ENCODE measurements at regions not wholly inside any gene's neighbourhood (a gene's known extent, or its start where the extent isn't known, plus 50 kb on each side); places are given as distances from the start of the nearest gene placed in this dataset.
A peak's percentile ranks its signal among the peaks of the same experiment; 100 is the strongest.
"Not testable (repeated sequence)": the region's sequence is repeated elsewhere in the genome, so short reads cannot be mapped to it uniquely, and the experiment has no call there.

DNA sequence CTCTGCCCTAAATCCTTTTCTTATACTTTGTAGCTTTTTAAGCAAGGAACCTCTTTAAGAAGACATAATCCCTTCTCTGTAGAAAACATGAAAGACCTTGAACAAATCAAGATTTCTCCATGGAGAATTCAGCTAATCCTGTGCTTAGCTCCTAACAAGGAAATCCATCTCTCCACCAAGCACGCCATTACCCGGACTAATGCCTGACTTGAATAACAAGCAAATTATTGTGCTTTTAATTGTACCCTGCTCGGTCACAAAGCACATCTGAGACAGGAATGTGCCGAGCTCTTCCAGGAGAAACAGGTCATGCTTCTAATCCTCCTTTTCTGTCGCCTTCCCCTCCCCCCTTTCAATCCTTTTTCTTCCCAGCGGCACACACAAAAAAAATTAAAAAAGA lies 141.3 kb downstream of the PSAT1 start:
- no peak for DNase-seq (ENCODE audit: low read depth, low spot score)

- DNase-seq (ENCODE audit: low read depth, low spot score), result no peak
Observed at GRCh38 chr9:78438780-78439179, 141.9 kb downstream of the PSAT1 start.

GRCh38 chr9:78439190-78439865 lies 142.4 kb downstream of the PSAT1 start:
- peak; percentile 33 for DNase-seq (ENCODE audit: low read depth, low spot score)

DNA sequence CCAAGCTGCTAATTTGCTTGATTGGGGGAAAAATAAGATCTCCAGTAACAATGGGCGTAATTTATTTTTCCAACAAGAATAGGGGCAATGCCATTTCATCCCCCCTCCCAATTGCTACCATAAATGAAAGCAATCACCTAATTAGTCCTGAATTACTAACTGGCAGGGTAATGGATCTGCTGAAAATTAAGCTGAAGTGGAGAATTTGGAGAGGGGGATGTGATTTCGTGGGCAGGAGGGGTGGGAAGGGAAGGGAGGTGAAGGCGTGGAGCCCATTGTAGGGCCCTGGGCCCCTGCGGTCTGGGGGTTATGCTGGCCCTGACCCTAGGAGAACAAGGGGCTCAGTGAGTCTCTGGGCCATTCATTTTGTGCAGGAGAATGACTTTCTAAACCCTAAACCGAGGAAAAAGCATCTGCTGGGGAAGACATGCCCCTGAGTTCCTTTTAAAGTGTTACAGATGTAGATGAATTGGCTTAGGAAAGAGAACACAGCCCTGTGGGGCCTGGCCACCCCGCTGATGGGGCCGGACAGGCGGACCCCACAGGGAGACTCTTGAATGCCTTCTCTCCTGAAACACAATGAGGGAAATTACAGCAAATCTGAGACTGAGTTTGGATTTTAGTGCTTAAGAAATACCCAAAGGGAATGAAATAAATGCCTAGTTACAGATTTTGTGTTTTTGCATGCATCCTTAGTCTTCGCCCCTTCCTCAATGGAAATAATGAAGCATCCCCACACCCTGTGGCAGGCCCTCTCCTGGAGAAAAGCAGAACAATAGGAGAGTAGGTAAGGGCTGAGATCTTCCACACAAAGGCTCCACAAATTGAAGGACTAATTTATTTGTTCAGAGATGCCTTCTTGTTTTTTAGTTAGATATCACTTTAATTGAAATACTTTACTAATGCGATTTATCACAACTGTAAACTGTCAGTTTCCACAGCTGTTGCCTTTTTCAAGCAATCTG lies 143.2 kb downstream of the PSAT1 start:
- no peak for DNase-seq (ENCODE audit: low read depth, low spot score)

DNA sequence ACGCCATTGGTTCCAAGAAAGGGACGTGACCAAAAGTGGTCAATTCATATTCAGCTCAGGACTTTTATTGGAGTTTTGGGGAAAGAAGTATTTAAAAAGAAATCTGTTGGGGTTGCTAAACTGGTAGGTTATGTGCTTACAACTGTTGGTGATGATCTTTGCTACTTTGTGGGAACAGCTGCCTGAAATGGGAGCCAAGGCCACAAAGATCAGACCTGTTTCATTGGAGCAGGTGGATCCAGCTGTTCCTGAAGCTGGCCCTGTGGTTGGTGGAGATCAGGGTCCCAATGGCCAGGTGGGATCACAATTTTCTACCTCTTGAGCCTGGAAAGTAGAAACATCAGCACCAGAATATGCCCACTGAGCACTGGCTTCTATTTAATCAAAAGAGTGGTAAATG lies 144.5 kb downstream of the PSAT1 start:
- no peak for DNase-seq (ENCODE audit: low read depth, low spot score)

DNA sequence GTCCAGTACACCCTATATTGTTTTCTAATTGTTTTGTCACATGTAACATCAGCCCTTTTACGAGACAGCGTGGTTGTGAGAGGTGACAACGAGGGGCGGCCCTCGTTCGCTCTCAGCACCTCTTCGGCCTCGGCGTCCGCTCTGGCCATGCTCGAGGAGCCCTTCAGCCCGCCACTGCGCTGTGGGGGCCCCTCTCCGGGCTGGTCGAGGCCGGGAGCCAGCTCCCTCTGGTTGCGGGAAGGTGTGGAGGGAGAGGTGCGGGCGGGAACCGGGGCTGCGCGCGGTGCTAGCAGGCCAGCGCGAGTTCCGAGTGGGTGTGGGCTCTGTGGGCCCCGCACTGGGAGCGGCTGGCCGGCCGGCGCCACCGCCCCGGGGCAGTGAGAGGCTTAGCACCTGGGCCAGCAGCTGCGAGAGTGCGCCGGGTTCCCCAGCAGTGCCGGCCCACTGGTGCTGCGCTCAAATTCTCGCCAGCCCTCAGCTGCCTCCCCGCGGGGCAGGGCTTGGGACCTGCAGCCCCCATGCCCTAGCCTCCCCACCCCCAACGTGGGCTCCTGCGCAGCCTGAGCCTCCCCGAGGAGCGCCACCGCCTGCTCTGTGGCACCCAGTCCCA lies 145.0 kb downstream of the PSAT1 start:
- DNase-seq (ENCODE audit: low read depth, low spot score), result no peak

DNA sequence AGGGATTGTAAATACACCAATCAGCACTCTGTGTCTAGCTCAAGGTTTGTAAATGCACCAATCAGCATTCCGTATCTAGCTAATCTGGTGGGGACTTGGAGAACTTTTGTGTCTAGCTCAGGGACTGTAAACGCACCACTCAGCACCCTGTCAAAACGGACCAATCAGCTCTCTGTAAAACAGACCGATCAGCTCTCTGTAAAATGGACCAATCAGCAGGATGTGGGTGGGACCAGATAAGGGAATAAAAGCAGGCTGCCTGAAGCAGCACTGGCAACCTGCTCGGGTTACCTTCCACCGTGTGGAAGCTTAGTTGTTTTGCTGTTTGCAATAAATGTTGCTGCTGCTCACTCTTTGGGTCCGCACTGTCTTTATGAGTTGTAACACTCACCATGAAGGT lies 145.7 kb downstream of the PSAT1 start:
- DNase-seq (ENCODE audit: low read depth, low spot score), result not testable (repeated sequence)

DNA sequence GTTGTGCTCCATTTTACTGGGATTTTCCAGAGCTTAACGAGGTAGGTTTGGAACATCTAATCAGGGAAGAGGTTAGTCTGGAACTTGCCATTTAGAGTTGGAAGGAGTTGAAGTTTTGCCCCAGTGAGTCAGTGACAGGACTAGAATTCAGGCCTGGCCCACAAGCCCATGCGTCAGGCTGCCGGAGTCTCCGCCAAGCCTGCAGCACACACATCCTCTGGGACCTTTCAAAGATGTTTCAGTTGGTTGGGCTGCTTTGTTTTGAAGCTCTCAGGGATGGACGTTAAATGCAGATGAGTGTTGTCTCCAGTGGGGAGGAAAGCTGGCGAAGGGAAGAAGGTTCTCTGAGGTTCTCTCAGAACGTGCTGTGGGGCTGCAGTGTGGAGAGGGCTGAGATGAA lies 147.0 kb downstream of the PSAT1 start:
- DNase-seq (ENCODE audit: low read depth, low spot score), result no peak

DNA sequence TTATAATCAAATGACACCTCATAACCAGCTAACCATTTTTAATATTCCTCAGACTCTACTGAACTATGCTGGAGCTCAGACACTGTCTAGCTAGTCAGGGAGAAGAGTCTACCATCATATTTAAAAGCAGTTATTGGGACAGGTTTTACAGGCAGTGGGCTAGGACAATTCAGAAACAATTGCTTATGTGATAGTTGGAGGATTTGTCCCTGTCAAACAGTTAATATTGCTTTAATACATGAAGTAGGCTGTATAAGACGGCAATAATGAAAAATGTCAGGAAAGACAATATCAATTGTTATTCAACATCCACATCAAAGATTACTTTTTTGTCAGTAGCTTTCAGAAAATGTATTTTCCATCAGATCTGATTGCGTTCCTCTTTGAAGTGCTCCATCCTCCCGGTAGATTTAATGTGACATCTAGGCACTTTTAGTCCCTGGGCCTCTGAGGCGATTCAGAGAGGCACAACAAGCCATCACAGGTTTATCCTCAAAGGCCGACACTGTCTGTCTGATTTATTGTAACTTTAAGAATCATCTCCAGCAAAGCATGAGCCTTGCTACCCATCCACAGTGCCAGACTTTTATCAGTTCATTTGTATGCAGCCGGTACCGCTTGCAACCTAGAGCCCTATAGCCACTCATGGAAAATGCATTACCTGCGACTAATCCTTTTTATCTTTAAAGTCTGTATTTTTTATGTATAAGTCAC lies 152.2 kb downstream of the PSAT1 start:
- no peak for DNase-seq (ENCODE audit: low read depth, low spot score)

DNA sequence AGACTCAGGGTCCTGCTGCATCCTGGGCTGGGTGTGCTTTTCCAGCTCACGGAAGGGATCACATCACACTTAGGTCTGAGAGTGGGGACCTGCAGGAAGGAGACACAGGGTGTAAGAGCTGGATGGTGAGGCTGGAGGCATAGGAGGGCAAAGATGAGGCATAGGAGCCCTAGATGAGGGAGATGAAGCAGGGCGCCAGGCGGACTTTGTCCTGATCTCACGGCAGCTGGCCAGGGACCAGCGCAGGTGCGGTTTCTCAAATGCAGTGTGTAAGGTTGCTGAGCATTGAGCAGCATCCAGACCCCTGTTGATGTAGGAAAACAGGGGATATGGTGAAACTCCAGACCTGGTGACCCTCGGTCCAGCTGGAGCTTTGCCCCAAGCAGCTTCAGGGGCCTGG lies 156.5 kb downstream of the PSAT1 start:
- DNase-seq (ENCODE audit: low read depth, low spot score), result no peak

- DNase-seq (ENCODE audit: low read depth, low spot score), result no peak
Observed at GRCh38 chr9:78462611-78463010, 165.7 kb downstream of the PSAT1 start.

DNA sequence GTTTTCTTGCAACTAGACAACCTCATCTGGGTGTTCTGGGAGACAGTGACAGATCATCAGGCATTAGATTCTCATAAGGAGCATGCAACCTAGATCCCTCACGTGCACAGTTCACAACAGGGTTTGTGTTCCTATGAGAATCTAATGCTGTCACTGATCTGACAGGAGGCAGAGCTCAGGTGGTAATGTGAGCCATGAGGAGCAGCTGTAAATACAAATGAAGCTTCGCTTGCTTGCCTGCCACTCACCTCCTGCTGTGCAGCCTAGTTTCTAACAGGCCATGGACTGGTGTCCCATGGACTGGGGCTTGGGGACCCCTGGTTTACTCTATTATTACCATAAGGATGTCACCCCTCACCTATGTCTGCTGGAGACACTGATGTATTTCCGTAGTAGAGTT lies 166.8 kb downstream of the PSAT1 start:
- no peak for DNase-seq (ENCODE audit: low read depth, low spot score)

DNA sequence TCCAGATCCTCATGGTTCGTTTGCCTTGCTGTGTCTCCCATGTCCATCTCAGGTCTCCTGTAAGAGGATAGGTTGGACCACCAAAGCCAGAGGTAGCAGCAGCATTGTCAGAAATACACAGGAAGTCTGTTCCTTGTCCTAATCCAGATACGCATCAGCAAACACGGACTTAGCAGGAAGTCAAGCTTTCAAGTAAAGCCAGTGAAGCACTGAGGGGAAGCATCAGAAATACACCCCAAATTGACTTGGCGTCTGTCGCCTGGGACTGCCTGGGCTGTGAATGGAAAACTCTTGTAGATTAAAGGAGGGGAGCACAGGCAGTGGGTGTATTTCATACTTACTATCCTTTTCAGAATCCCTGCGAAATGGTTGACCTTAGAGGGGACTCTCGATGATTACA lies 171.3 kb downstream of the PSAT1 start:
- DNase-seq (ENCODE audit: low read depth, low spot score), result no peak

GRCh38 chr9:78468974-78469576 lies 172.2 kb downstream of the PSAT1 start:
- no peak for DNase-seq (ENCODE audit: low read depth, low spot score)

DNA sequence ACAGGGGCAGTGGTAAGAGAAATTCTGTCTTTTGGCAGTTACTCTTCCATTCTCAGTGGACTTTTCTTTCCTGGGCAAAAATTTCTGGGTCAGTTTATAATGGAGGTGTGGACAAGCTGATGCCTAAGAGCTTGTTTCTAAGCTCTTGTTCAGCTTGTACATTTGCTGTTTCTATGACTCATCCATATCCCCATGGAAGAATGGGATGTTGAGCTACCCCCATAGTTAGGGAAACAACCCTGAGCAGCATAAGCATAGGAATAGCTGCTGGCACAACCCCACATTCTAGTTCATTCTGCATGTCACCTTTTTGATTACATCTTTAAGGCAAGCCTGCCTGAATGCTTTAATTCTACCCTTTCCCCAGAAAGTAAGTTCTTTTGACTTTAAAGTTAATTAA lies 173.3 kb downstream of the PSAT1 start:
- no peak for DNase-seq (ENCODE audit: low read depth, low spot score)

DNA sequence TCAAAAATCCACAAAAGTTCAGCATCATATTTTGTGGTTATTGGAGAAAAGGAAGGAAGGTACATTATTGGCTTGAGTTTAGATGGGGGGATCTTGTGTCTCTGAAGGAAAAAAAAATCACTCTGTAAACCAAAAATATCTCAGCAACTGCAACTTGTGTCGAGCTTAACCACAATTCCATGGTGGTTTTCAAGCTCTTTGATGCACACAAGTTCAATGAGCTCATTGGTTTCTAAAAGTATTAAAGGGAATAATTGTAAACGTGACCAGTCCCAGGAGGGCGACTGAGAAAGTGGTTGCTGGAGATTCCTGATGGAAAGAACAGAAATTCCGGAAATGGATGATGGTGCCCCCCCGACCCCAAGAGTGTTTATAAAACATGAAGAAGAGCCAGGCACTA lies 173.8 kb downstream of the PSAT1 start:
- DNase-seq (ENCODE audit: low read depth, low spot score), result no peak

DNA sequence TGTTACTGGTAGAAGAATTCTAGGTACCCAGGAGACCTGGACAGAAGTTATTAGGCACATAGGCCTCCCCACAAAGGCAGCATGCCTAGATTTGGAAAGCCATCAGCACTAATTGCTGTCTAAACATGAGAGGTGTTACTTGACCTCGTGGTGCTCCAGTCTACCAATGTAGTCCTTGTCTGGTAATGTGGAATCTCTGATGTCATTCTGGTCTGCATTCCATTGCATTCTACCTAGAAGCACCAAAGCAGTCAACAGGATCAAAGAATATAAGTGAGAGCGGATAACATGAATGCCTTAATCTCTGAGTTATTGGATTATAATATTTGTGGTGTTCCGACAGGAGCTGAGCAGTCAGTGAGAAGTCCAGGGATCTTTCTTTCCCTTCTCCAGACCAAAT lies 175.2 kb downstream of the PSAT1 start:
- no peak for DNase-seq (ENCODE audit: low read depth, low spot score)

DNA sequence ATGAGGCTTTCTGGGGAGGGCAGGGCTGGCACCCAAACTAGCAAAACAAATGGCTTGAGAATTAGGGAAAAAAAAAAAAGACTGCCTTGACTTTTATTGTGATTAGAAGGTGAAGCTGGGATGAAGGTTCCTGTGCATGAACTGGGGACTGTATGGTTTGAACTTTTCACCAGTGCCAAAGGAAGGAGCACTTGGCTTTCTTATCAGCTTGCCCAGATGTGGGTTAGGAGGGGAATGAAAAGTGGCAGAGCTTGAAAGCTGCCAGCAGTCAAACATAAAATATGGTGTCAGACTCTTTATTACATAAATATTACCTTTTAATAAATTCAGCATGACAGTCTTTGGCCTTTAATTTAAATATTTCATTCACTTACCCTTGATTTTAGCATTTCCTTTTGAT lies 182.5 kb downstream of the PSAT1 start:
- no peak for DNase-seq (ENCODE audit: low read depth, low spot score)

DNA sequence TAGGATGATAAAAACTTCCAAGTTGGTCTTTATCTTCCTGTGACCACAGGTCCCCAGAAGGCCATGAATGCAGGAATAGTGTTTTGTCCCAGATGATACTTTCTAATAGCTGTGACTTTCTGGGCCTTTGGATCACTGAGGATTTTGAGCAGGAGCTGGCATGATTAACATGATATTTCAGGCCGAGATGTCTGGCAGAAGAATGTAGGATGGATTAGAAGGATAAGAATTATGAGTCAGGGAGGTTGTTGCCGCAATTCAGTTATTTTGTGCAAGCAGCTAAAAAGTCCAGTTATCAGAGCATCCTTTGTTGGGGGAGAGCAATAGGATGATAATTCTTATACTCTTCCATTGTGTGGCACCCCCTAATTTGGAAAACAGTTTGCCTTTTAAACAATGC lies 189.7 kb downstream of the PSAT1 start:
- DNase-seq (ENCODE audit: low read depth, low spot score), result no peak

- DNase-seq (ENCODE audit: low read depth, low spot score), result no peak
Observed at GRCh38 chr9:78490231-78490630, 193.3 kb downstream of the PSAT1 start.

DNA sequence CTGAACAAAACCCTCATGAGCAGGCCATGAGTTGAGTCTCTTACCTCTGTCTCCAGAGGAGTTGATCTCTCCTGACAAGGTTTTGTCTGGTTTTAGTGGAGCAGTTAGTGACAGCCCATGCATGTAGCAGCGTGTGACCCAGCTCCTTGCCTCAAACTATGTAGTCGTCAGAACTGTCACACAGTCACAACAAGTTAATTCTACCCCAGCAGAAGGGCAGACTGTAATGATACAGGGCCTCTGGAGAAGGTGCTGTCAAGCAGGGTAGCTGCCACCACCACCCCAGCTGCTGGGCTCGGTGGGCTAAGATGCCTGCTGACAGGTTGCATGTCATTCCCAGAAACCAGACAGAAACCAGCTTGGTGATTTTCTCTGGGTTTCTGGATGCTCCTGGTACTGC lies 194.5 kb downstream of the PSAT1 start:
- DNase-seq (ENCODE audit: low read depth, low spot score), result no peak
